WTC11 (cell line): ENCODE measurements at regions not wholly inside any gene's neighbourhood (a gene's known extent, or its start where the extent isn't known, plus 50 kb on each side); places are given as distances from the start of the nearest gene placed in this dataset.

Source experiments
- ATAC-seq: fragments of 200-7000 bp; cut with Tn5 transposase; 2 replicates; pipeline ENCODE4 v1.10.0; 2021; ENCODE audit warnings: mild to moderate bottlenecking, moderate library complexity
- CTCF ChIA-PET: fragments of 300-600 bp; sonication (Branson Sonifier 250); formaldehyde crosslinking; loops from one replicate; lab custom pipeline; 2021; ENCODE audit warnings: antibody characterized with exemption; lab: Charles Lee
- POLR2A ChIA-PET: fragments of 350-600 bp; sonication (Branson Sonifier 250); formaldehyde crosslinking; loops from one replicate; lab custom pipeline; 2021; ENCODE audit warnings: antibody characterized with exemption; lab: Charles Lee
- DNase-seq: peaks from one replicate; pipeline ENCODE4 v3.0.0; 2021; ENCODE audit warnings: low spot score
- H3K27ac Mint-ChIP-seq: 2 replicates; pipeline ENCODE4 v1.8.0; 2021; ENCODE audit warnings: mixed read lengths
- H3K27me3 Mint-ChIP-seq: 2 replicates; pipeline ENCODE4 v1.8.0; 2021; ENCODE audit warnings: low read depth, mild to moderate bottlenecking, moderate library complexity, mixed read lengths
- H3K36me3 Mint-ChIP-seq: 2 replicates; pipeline ENCODE4 v1.8.0; 2021; ENCODE audit warnings: mixed read lengths
- H3K4me1 Mint-ChIP-seq: 2 replicates; pipeline ENCODE4 v1.8.0; 2022; ENCODE audit warnings: mixed read lengths
- H3K4me3 Mint-ChIP-seq: 2 replicates; pipeline ENCODE4 v1.8.0; 2021; ENCODE audit warnings: mild to moderate bottlenecking, moderate library complexity, mixed read lengths
- H3K9me3 Mint-ChIP-seq: 2 replicates; pipeline ENCODE4 v1.8.0; 2021; ENCODE audit warnings: mixed read lengths
- ATF1 ChIP-seq: sonication (generic); formaldehyde crosslinking; IDR thresholded peaks from 2 replicates; pipeline ENCODE4 v1.8.1; 2023; ENCODE audit warnings: mild to moderate bottlenecking, moderate library complexity, missing genetic modification reagents
- FOXJ3 ChIP-seq: sonication (generic); formaldehyde crosslinking; IDR thresholded peaks from 2 replicates; pipeline ENCODE4 v1.9.0; 2021; ENCODE audit warnings: missing genetic modification reagents, mild to moderate bottlenecking, borderline replicate concordance
- GRHL2 ChIP-seq: fragments of 250-450 bp; sonication (Bioruptor Pico); IDR thresholded peaks from 2 replicates; pipeline ENCODE4 v1.8.0; 2022; ENCODE audit warnings: mild to moderate bottlenecking, moderate library complexity; ENCODE audit not compliant: insufficient replicate concordance, severe bottlenecking
- JUN ChIP-seq: sonication (generic); formaldehyde crosslinking; IDR thresholded peaks from 2 replicates; pipeline ENCODE4 v1.8.0; 2023; ENCODE audit warnings: mild to moderate bottlenecking, missing genetic modification reagents
- KAT7 ChIP-seq: sonication (generic); formaldehyde crosslinking; IDR thresholded peaks from 2 replicates; pipeline ENCODE4 v1.8.1; 2023; ENCODE audit warnings: missing genetic modification reagents, mild to moderate bottlenecking, borderline replicate concordance
- MXD4 ChIP-seq: fragments of 250-450 bp; sonication (Bioruptor Pico); IDR thresholded peaks from 2 replicates; pipeline ENCODE4 v1.8.0; 2021; ENCODE audit warnings: mild to moderate bottlenecking, moderate library complexity, borderline replicate concordance
- NFATC4 ChIP-seq: fragments of 250-450 bp; sonication (Bioruptor Pico); IDR thresholded peaks from 2 replicates; pipeline ENCODE4 v1.9.0; 2021; ENCODE audit warnings: mild to moderate bottlenecking
- NR1H2 ChIP-seq: sonication (generic); formaldehyde crosslinking; IDR thresholded peaks from 2 replicates; pipeline ENCODE4 v1.9.0; 2021; ENCODE audit warnings: mild to moderate bottlenecking, moderate library complexity, missing genetic modification reagents
- NR3C1 ChIP-seq: sonication (generic); formaldehyde crosslinking; conservative IDR thresholded peaks from 2 replicates; pipeline ENCODE4 v1.8.1; 2023; ENCODE audit warnings: low read depth, mild to moderate bottlenecking, missing genetic modification reagents
- RORB ChIP-seq: fragments of 250-450 bp; sonication (Bioruptor Pico); IDR thresholded peaks from 2 replicates; pipeline ENCODE4 v1.9.0; 2021; ENCODE audit warnings: mild to moderate bottlenecking
- SMAD3 ChIP-seq: sonication (generic); formaldehyde crosslinking; IDR thresholded peaks from 2 replicates; pipeline ENCODE4 v1.8.0; 2022; ENCODE audit warnings: missing genetic modification reagents, mild to moderate bottlenecking, borderline replicate concordance
- SOX15 ChIP-seq: fragments of 250-450 bp; sonication (Bioruptor Pico); IDR thresholded peaks from 2 replicates; pipeline ENCODE4 v1.9.0; 2021; ENCODE audit warnings: mild to moderate bottlenecking
- TCF7 ChIP-seq: sonication (generic); formaldehyde crosslinking; IDR thresholded peaks from 2 replicates; pipeline ENCODE4 v1.8.0; 2022; ENCODE audit warnings: mild to moderate bottlenecking, low read depth, missing genetic modification reagents, moderate library complexity
- TP53 ChIP-seq: sonication (generic); formaldehyde crosslinking; IDR thresholded peaks from 2 replicates; pipeline ENCODE4 v1.8.1; 2023; ENCODE audit warnings: mild to moderate bottlenecking, missing genetic modification reagents
- ZBTB21 ChIP-seq: sonication (generic); formaldehyde crosslinking; IDR thresholded peaks from 2 replicates; pipeline ENCODE4 v1.8.1; 2023; ENCODE audit warnings: mild to moderate bottlenecking, missing genetic modification reagents, borderline replicate concordance
- ZNF138 ChIP-seq: sonication (generic); formaldehyde crosslinking; conservative IDR thresholded peaks from 2 replicates; pipeline ENCODE4 v1.8.1; 2022; ENCODE audit warnings: mild to moderate bottlenecking, moderate library complexity, missing genetic modification reagents
- ZNF219 ChIP-seq: sonication (generic); formaldehyde crosslinking; IDR thresholded peaks from 2 replicates; pipeline ENCODE4 v1.8.0; 2023; ENCODE audit warnings: missing genetic modification reagents, mild to moderate bottlenecking, borderline replicate concordance
- ZNF263 ChIP-seq: sonication (generic); formaldehyde crosslinking; IDR thresholded peaks from 2 replicates; pipeline ENCODE4 v1.8.1; 2022; ENCODE audit warnings: low read depth, mild to moderate bottlenecking, moderate library complexity, missing genetic modification reagents
- ZNF671 ChIP-seq: fragments of 250-450 bp; sonication (Bioruptor Pico); IDR thresholded peaks from 2 replicates; pipeline ENCODE4 v1.8.0; 2021; ENCODE audit warnings: mild to moderate bottlenecking
- TF ChIP-seq, protein P1 (sequence below): sonication (generic); formaldehyde crosslinking; IDR thresholded peaks from 2 replicates; pipeline ENCODE4 v1.8.0; 2022; ENCODE audit warnings: mild to moderate bottlenecking, missing genetic modification reagents
- TF ChIP-seq, protein P2 (sequence below): sonication (generic); formaldehyde crosslinking; IDR thresholded peaks from 2 replicates; pipeline ENCODE4 v1.8.1; 2023; ENCODE audit warnings: mild to moderate bottlenecking, missing genetic modification reagents, moderate library complexity
- TF ChIP-seq, protein P3 (sequence below): sonication (generic); formaldehyde crosslinking; IDR thresholded peaks from 2 replicates; pipeline ENCODE4 v1.8.0; 2022; ENCODE audit warnings: mild to moderate bottlenecking, missing genetic modification reagents
- TF ChIP-seq, protein P4 (sequence below): sonication (generic); formaldehyde crosslinking; IDR thresholded peaks from 2 replicates; pipeline ENCODE4 v1.8.0; 2023; ENCODE audit warnings: missing genetic modification reagents, mild to moderate bottlenecking, borderline replicate concordance
- TF ChIP-seq, protein P5 (sequence below): fragments of 250-450 bp; sonication (Bioruptor Pico); IDR thresholded peaks from 2 replicates; pipeline ENCODE4 v1.9.0; 2021; ENCODE audit warnings: mild to moderate bottlenecking, borderline replicate concordance
- TF ChIP-seq, protein P6 (sequence below): fragments of 250-450 bp; sonication (Bioruptor Pico); IDR thresholded peaks from 2 replicates; pipeline ENCODE4 v1.9.0; 2021; ENCODE audit warnings: mild to moderate bottlenecking

DNA sequence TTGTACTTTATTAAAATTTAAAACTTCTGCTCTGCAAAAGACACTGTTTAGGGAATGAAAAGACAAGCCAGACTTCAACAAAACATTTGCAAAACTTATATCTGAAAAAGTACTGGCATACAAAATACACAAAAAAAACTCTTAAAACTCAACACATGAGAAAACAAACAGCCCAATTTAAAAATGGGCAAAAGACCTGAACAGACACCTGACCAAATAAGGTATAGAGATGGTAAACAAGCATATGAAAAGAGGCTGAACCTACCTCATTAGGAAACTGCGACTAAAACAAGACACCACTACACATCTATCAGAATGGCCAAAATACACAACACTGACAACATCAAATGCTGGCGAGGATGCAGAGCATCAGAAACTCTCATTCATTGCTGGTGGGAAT is 54.4 kb upstream of the LMX1B start:
- peaks cover 7% of the 10 kb centered on the region for H3K4me1 Mint-ChIP-seq
- no peak for ATAC-seq
- no peaks in the 10 kb centered on the region for H3K9me3 Mint-ChIP-seq
- TF ChIP-seq, protein P1, sequence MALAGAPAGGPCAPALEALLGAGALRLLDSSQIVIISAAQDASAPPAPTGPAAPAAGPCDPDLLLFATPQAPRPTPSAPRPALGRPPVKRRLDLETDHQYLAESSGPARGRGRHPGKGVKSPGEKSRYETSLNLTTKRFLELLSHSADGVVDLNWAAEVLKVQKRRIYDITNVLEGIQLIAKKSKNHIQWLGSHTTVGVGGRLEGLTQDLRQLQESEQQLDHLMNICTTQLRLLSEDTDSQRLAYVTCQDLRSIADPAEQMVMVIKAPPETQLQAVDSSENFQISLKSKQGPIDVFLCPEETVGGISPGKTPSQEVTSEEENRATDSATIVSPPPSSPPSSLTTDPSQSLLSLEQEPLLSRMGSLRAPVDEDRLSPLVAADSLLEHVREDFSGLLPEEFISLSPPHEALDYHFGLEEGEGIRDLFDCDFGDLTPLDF, result no peak
- TF ChIP-seq, protein P2, sequence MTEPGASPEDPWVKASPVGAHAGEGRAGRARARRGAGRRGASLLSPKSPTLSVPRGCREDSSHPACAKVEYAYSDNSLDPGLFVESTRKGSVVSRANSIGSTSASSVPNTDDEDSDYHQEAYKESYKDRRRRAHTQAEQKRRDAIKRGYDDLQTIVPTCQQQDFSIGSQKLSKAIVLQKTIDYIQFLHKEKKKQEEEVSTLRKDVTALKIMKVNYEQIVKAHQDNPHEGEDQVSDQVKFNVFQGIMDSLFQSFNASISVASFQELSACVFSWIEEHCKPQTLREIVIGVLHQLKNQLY, result no peak
- TF ChIP-seq ZNF219 (CRISPR knock-in tag), result no peak
- no peak for TF ChIP-seq NFATC4 (CRISPR knock-in tag)
- no peak for TF ChIP-seq ZNF671 (CRISPR knock-in tag)
- no peak for TF ChIP-seq KAT7 (CRISPR knock-in tag)
- TF ChIP-seq RORB (CRISPR knock-in tag), result no peak
- TF ChIP-seq NR1H2 (CRISPR knock-in tag), result no peak
- TF ChIP-seq, protein P3, sequence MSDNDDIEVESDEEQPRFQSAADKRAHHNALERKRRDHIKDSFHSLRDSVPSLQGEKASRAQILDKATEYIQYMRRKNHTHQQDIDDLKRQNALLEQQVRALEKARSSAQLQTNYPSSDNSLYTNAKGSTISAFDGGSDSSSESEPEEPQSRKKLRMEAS (CRISPR knock-in tag), result no peak
- TF ChIP-seq TP53 (CRISPR knock-in tag), result no peak
- no peak for TF ChIP-seq ZNF263
- TF ChIP-seq JUN (CRISPR knock-in tag), result no peak
- TF ChIP-seq ZBTB21, result no peak
- no peak for TF ChIP-seq ZNF138 (CRISPR knock-in tag)
- TF ChIP-seq, protein P4, sequence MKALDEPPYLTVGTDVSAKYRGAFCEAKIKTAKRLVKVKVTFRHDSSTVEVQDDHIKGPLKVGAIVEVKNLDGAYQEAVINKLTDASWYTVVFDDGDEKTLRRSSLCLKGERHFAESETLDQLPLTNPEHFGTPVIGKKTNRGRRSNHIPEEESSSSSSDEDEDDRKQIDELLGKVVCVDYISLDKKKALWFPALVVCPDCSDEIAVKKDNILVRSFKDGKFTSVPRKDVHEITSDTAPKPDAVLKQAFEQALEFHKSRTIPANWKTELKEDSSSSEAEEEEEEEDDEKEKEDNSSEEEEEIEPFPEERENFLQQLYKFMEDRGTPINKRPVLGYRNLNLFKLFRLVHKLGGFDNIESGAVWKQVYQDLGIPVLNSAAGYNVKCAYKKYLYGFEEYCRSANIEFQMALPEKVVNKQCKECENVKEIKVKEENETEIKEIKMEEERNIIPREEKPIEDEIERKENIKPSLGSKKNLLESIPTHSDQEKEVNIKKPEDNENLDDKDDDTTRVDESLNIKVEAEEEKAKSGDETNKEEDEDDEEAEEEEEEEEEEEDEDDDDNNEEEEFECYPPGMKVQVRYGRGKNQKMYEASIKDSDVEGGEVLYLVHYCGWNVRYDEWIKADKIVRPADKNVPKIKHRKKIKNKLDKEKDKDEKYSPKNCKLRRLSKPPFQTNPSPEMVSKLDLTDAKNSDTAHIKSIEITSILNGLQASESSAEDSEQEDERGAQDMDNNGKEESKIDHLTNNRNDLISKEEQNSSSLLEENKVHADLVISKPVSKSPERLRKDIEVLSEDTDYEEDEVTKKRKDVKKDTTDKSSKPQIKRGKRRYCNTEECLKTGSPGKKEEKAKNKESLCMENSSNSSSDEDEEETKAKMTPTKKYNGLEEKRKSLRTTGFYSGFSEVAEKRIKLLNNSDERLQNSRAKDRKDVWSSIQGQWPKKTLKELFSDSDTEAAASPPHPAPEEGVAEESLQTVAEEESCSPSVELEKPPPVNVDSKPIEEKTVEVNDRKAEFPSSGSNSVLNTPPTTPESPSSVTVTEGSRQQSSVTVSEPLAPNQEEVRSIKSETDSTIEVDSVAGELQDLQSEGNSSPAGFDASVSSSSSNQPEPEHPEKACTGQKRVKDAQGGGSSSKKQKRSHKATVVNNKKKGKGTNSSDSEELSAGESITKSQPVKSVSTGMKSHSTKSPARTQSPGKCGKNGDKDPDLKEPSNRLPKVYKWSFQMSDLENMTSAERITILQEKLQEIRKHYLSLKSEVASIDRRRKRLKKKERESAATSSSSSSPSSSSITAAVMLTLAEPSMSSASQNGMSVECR (CRISPR knock-in tag), result no peak
- TF ChIP-seq NR3C1 (CRISPR knock-in tag), result no peak
- TF ChIP-seq FOXJ3, result no peak
- no peak overlapping the region for H3K4me3 Mint-ChIP-seq
- H3K36me3 Mint-ChIP-seq, result no peaks in the 10 kb centered on the region
- peaks cover 3% of the 10 kb centered on the region; the same call in 1 of the 2 replicates for H3K27me3 Mint-ChIP-seq
- ChIA-PET CTCF (interaction anchor here (1.1 to 2.0 kb wide), 3 partner anchors 60 to 222 kb away, joined by 4 to 27 read pairs (median 18); no protein-coding TSS in a partner anchor), POLR2A (no interaction called here)
- no peak overlapping the region for H3K27ac Mint-ChIP-seq
- no peak for DNase-seq

DNA sequence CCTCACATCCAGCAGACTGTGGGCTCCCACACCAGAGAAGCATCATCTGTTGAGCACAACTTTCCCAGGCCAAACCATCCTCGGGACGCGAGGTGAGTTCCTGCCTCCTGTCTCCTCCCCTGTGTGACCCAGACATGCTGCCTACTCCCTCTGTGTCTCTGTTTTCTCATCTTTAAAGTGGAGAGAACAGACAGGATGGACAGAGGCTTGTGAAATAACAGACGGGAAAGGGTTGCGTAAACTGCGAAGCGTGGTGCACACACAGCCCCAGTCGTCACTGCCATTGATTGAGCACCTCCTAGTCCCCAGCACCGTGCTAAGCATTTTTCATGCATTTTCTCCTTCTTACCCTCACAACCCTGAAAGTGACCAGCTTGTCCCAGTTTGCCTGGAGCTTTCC is 52.1 kb upstream of the LMX1B start:
- Mint-ChIP-seq H3K27me3 (peaks cover 3% of the 10 kb centered on the region; the same call in 1 of the 2 replicates), H3K27ac (no peak overlapping the region), H3K36me3 (no peaks in the 10 kb centered on the region), H3K4me3 (no peak overlapping the region), H3K9me3 (no peaks in the 10 kb centered on the region), H3K4me1 (peaks cover 7% of the 10 kb centered on the region)
- ATAC-seq, result no peak
- no peak for DNase-seq
- ChIA-PET POLR2A (no interaction called here), CTCF (interaction anchor here (3.2 to 4.6 kb wide), 2 partner anchors 61 to 141 kb away, joined by 18 to 48 read pairs; no protein-coding TSS in a partner anchor)
- TF ChIP-seq ATF1 (CRISPR knock-in tag) (no peak), SOX15 (CRISPR knock-in tag) (no peak), GRHL2 (CRISPR knock-in tag) (no peak), MXD4 (CRISPR knock-in tag) (no peak), KAT7 (CRISPR knock-in tag) (no peak), SMAD3 (CRISPR knock-in tag) (no peak), TCF7 (CRISPR knock-in tag) (no peak)
- TF ChIP-seq, protein P5, sequence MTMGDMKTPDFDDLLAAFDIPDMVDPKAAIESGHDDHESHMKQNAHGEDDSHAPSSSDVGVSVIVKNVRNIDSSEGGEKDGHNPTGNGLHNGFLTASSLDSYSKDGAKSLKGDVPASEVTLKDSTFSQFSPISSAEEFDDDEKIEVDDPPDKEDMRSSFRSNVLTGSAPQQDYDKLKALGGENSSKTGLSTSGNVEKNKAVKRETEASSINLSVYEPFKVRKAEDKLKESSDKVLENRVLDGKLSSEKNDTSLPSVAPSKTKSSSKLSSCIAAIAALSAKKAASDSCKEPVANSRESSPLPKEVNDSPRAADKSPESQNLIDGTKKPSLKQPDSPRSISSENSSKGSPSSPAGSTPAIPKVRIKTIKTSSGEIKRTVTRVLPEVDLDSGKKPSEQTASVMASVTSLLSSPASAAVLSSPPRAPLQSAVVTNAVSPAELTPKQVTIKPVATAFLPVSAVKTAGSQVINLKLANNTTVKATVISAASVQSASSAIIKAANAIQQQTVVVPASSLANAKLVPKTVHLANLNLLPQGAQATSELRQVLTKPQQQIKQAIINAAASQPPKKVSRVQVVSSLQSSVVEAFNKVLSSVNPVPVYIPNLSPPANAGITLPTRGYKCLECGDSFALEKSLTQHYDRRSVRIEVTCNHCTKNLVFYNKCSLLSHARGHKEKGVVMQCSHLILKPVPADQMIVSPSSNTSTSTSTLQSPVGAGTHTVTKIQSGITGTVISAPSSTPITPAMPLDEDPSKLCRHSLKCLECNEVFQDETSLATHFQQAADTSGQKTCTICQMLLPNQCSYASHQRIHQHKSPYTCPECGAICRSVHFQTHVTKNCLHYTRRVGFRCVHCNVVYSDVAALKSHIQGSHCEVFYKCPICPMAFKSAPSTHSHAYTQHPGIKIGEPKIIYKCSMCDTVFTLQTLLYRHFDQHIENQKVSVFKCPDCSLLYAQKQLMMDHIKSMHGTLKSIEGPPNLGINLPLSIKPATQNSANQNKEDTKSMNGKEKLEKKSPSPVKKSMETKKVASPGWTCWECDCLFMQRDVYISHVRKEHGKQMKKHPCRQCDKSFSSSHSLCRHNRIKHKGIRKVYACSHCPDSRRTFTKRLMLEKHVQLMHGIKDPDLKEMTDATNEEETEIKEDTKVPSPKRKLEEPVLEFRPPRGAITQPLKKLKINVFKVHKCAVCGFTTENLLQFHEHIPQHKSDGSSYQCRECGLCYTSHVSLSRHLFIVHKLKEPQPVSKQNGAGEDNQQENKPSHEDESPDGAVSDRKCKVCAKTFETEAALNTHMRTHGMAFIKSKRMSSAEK (CRISPR knock-in tag), result no peak
- TF ChIP-seq, protein P6, sequence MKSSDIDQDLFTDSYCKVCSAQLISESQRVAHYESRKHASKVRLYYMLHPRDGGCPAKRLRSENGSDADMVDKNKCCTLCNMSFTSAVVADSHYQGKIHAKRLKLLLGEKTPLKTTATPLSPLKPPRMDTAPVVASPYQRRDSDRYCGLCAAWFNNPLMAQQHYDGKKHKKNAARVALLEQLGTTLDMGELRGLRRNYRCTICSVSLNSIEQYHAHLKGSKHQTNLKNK (CRISPR knock-in tag), result no peak
